Mesothelial cell of epicardium (in vitro differentiated cells): ENCODE measurements at regions not wholly inside any gene's neighbourhood (a gene's known extent, or its start where the extent isn't known, plus 50 kb on each side); places are given as distances from the start of the nearest gene placed in this dataset.

Experiments used
- DNase-seq, 2 experiments: peaks; one replicate each; pipeline ENCODE4 v3.0.0; 2021; ENCODE audit warnings: low spot score in 2 of 2; ENCODE audit not compliant: unreplicated experiment in 2 of 2
- H3K27ac Mint-ChIP-seq: 2 replicates; pipeline ENCODE4 v1.8.0; 2021; ENCODE audit warnings: mixed read lengths
- H3K27me3 Mint-ChIP-seq: 2 replicates; pipeline ENCODE4 v1.8.0; 2021; ENCODE audit warnings: low read depth, mixed read lengths
- H3K36me3 Mint-ChIP-seq: 2 replicates; pipeline ENCODE4 v1.8.0; 2021; ENCODE audit warnings: mixed read lengths
- H3K4me1 Mint-ChIP-seq: 2 replicates; pipeline ENCODE4 v1.8.0; 2021; ENCODE audit warnings: mixed read lengths
- H3K4me3 Mint-ChIP-seq: 2 replicates; pipeline ENCODE4 v1.8.0; 2021; ENCODE audit warnings: mild to moderate bottlenecking, moderate library complexity, mixed read lengths
- H3K9me3 Mint-ChIP-seq: 2 replicates; pipeline ENCODE4 v1.8.0; 2021; ENCODE audit warnings: mixed read lengths
- TF ChIP-seq, protein P1 (sequence below): fragments of 200-600 bp; sonication (generic); IDR thresholded peaks from one replicate; pipeline ENCODE4 v1.5.0; 2021; ENCODE audit warnings: antibody characterized with exemption; ENCODE audit not compliant: unreplicated experiment

DNA sequence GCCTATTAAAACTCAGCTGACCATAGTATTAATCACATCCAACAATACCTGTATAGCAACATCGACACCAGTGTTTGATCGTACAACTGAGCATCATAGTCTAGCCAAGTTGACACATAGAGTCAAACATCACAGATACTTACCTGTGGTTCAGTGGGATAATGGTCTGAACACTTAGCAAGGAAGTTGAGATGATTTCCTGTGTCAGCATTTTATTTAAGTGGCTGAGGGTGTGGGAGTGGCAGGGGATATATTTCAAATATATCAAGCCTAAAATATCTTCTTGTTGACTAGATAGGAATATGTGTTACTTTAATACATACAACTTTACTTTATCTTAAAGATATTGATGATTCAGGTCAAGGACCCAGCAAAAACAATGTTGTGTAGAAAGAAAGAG lies 1038.6 kb downstream of the TSN start:
- Mint-ChIP-seq H3K9me3 (peaks cover 7% of the 10 kb centered on the region), H3K27me3 (no peaks in the 10 kb centered on the region), H3K27ac (no peak overlapping the region), H3K4me1 (no peaks in the 10 kb centered on the region), H3K4me3 (no peak overlapping the region), H3K36me3 (no peaks in the 10 kb centered on the region)
- TF ChIP-seq, protein P1, sequence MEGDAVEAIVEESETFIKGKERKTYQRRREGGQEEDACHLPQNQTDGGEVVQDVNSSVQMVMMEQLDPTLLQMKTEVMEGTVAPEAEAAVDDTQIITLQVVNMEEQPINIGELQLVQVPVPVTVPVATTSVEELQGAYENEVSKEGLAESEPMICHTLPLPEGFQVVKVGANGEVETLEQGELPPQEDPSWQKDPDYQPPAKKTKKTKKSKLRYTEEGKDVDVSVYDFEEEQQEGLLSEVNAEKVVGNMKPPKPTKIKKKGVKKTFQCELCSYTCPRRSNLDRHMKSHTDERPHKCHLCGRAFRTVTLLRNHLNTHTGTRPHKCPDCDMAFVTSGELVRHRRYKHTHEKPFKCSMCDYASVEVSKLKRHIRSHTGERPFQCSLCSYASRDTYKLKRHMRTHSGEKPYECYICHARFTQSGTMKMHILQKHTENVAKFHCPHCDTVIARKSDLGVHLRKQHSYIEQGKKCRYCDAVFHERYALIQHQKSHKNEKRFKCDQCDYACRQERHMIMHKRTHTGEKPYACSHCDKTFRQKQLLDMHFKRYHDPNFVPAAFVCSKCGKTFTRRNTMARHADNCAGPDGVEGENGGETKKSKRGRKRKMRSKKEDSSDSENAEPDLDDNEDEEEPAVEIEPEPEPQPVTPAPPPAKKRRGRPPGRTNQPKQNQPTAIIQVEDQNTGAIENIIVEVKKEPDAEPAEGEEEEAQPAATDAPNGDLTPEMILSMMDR: no peak
- no peak for DNase-seq

DNA sequence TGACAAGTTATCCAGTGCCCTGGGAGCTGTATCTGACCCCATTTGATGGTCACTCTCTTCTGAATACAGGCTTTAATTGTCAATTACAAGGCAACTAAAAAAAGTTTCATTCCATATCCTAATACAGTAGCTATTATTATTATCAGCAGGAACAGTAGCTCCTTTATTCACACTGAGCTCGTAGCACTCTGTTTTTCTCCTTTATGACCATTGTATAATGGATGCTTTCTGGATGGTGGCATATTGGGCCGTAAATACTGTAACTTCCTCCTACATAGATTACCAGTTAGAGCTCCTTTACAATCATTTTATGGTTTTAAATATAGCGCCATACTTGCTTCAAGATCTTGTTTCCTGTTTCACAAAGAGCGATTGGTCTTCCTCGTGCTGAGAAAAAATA lies 1040.3 kb downstream of the TSN start:
- TF ChIP-seq, protein P1: no peak
- DNase-seq: no peak
- no peaks in the 10 kb centered on the region for H3K4me1 Mint-ChIP-seq
- no peaks in the 10 kb centered on the region for H3K27me3 Mint-ChIP-seq
- H3K4me3 Mint-ChIP-seq: no peak overlapping the region
- H3K9me3 Mint-ChIP-seq: no peaks in the 10 kb centered on the region
- H3K27ac Mint-ChIP-seq: no peak overlapping the region
- no peaks in the 10 kb centered on the region for H3K36me3 Mint-ChIP-seq

DNA sequence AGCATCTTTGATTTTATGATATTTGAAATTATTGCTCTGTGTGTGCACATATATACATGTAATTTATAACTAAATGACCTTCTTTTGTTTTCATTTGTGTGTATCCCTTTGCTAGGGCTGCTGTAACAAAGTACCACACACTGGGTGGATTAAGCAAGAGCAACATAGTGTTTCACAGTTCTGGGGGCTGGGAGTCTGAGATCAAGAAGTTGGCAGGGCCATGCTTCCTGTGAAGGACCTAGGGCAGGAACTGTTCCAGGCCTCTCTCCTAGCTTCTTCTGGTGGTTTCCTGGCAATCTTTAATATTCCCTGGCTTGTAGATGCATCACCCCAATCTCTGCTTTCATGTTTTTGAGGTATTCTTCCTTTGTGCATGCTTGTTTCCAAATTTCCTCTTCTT lies 1043.9 kb downstream of the TSN start:
- no peaks in the 10 kb centered on the region for H3K4me1 Mint-ChIP-seq
- no peaks in the 10 kb centered on the region for H3K36me3 Mint-ChIP-seq
- no peak overlapping the region for H3K4me3 Mint-ChIP-seq
- no peaks in the 10 kb centered on the region for H3K9me3 Mint-ChIP-seq
- no peak for DNase-seq
- TF ChIP-seq, protein P1: no peak
- no peak overlapping the region for H3K27ac Mint-ChIP-seq
- no peaks in the 10 kb centered on the region for H3K27me3 Mint-ChIP-seq

DNA sequence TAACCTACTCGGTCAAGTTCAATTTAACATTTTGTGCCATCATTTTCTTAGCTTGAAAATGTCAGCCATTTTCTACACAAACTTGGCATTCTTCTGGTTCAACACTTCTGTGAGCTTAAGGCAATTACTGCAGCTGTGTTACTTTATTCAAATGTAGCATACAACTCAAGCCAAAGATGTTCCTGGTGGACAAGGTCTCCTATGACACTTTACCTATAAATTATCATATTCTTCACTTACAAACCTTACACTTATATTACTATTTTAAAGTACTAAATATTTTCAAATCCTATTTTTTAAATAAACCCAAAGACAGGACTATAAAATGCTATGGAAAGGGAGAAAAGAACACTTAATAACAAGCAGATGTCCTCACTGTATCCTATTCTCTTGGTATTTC lies 1045.3 kb downstream of the TSN start:
- Mint-ChIP-seq H3K9me3 (no peaks in the 10 kb centered on the region), H3K4me3 (no peak overlapping the region), H3K4me1 (no peaks in the 10 kb centered on the region), H3K36me3 (no peaks in the 10 kb centered on the region), H3K27ac (no peak overlapping the region), H3K27me3 (no peaks in the 10 kb centered on the region)
- no peak for DNase-seq
- TF ChIP-seq, protein P1: no peak

DNA sequence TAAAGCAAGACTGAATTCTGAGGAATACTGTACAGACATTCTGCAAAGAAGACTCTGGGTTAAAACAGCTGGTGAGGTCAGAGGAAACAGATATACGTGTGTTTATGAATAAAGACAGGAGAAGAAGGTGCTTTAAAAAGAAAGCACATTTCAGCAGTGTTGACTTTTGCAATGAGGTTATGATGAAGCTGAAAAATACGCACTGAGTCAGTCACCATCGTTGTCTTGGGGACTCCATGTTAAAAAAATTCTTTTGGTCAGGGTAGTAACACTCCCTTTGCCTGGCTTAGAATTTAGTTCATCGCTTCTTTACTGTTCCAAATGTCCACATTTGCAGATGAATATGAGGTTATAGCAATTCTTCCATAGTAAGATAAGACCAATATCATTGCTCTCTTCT lies 1049.0 kb downstream of the TSN start:
- no peak overlapping the region for H3K27ac Mint-ChIP-seq
- H3K4me1 Mint-ChIP-seq: no peaks in the 10 kb centered on the region
- H3K36me3 Mint-ChIP-seq: peaks cover 1% of the 10 kb centered on the region
- DNase-seq: no peak
- TF ChIP-seq, protein P1: no peak
- no peaks in the 10 kb centered on the region for H3K27me3 Mint-ChIP-seq
- H3K4me3 Mint-ChIP-seq: no peak overlapping the region
- peaks cover 19% of the 10 kb centered on the region for H3K9me3 Mint-ChIP-seq

DNA sequence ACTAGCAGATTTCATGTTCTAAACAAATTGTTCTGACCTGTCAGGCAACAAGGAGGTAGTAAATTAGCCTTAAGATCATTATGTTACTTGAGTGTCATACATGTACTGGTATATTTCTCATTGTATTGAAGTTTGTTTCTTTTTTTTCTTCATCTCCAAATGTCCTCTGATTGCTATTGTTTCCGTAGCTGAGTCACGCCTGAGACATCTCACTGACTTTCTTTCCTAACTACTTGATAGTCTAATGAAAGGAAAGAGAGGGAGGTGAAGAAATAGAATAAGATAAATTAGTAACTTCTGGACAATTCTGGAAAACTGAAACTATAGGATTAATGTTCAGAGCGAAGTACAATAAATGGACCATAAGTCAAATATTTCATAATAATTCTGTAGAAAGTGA lies 1049.9 kb downstream of the TSN start:
- TF ChIP-seq, protein P1: no peak
- H3K4me1 Mint-ChIP-seq: no peaks in the 10 kb centered on the region
- H3K36me3 Mint-ChIP-seq: peaks cover 1% of the 10 kb centered on the region
- H3K4me3 Mint-ChIP-seq: no peak overlapping the region
- no peak overlapping the region for H3K27ac Mint-ChIP-seq
- DNase-seq: no peak
- no peaks in the 10 kb centered on the region for H3K27me3 Mint-ChIP-seq
- H3K9me3 Mint-ChIP-seq: peaks cover 20% of the 10 kb centered on the region
